Choroid plexus epithelial cell (primary cell): ENCODE measurements at regions not wholly inside any gene's neighbourhood (a gene's known extent, or its start where the extent isn't known, plus 50 kb on each side); places are given as distances from the start of the nearest gene placed in this dataset.

Experiments
- DNase-seq: peaks from one replicate; pipeline ENCODE4 v3.0.0-alpha.2; 2010; ENCODE audit warnings: low read depth
- H3K4me3 ChIP-seq: 2 replicates; pipeline ENCODE4 v1.5.1; 2011; ENCODE audit warnings: low read depth, mild to moderate bottlenecking, control low read depth, low read length, moderate library complexity
- CTCF ChIP-seq: conservative IDR thresholded peaks from 2 replicates; pipeline ENCODE4 v1.5.1; 2011; ENCODE audit warnings: low read depth, mild to moderate bottlenecking, control low read depth, inconsistent platforms, low read length, moderate library complexity

- no peak overlapping the region for H3K4me3 ChIP-seq
- DNase-seq: no peak
- no peak for TF ChIP-seq CTCF
Measured at GRCh38 chr17:72413077-72414031, 292.5 kb downstream of the SOX9 start.

- no peak overlapping the region for H3K4me3 ChIP-seq
- TF ChIP-seq CTCF: no peak
- no peak for DNase-seq
Measured at GRCh38 chr17:72414032-72414396, 293.2 kb downstream of the SOX9 start.

GRCh38 chr17:72414967-72415853, 294.4 kb downstream of the SOX9 start:
- no peak overlapping the region for H3K4me3 ChIP-seq
- DNase-seq: no peak
- no peak for TF ChIP-seq CTCF

- DNase-seq: no peak
- no peak overlapping the region for H3K4me3 ChIP-seq
- no peak for TF ChIP-seq CTCF
Measured at GRCh38 chr17:72416054-72416675, 295.3 kb downstream of the SOX9 start.

GRCh38 chr17:72416905-72417304, 296.1 kb downstream of the SOX9 start:
- H3K4me3 ChIP-seq: no peak overlapping the region
- no peak for DNase-seq
- no peak for TF ChIP-seq CTCF

- DNase-seq: no peak
- TF ChIP-seq CTCF: no peak
- no peak overlapping the region for H3K4me3 ChIP-seq
Measured at GRCh38 chr17:72417627-72418026, 296.8 kb downstream of the SOX9 start.
